HepG2 (cell line): ENCODE measurements at regions not wholly inside any gene's neighbourhood (a gene's known extent, or its start where the extent isn't known, plus 50 kb on each side); places are given as distances from the start of the nearest gene placed in this dataset.

ENCODE experiments used
- ATAC-seq: fragments of 200-7000 bp; cut with Tn5 transposase; 3 replicates; pipeline ENCODE4 v1.9.1; 2020; ENCODE audit warnings: mild to moderate bottlenecking, moderate library complexity
- BruUV-seq: library from RNA; stranded (reverse); fragments of 400-500 nt; replicated peaks from 2 replicates; lab custom pipeline; 2021; lab: Mats Ljungman, UMichigan
- CTCF ChIA-PET: fragments of 300-600 bp; formaldehyde crosslinking; extraction: SDS; loops from one replicate; lab custom pipeline; 2021; ENCODE audit warnings: low total read pairs, inconsistent platforms, low intra/inter-chr PET ratio; lab: Yijun Ruan, JAX
- POLR2A ChIA-PET: fragments of 350-600 bp; sonication (Branson Sonifier 250); formaldehyde crosslinking; loops from one replicate; lab custom pipeline; 2020; ENCODE audit warnings: antibody characterized with exemption, inconsistent platforms; lab: Yijun Ruan, JAX
- DNase-seq: peaks from one replicate; pipeline ENCODE4 v3.0.0-alpha.2; 2015; ENCODE audit warnings: low spot score
- FAIRE-seq: peaks from 3 replicates; lab custom pipeline; 2011; peaks lifted over from hg19 to GRCh38; lab: Jason Lieb, UNC
- H2AFZ ChIP-seq: one replicate; pipeline ENCODE4 v1.6.1; 2011; ENCODE audit warnings: low read length, inconsistent platforms
- H3K27ac ChIP-seq: fragments of 300-600 bp; 3 replicates; pipeline ENCODE4 v1.8.0; 2011; ENCODE audit warnings: mixed run types, mild to moderate bottlenecking, mixed read lengths, low read length, inconsistent platforms; ENCODE audit not compliant: insufficient read depth; ENCODE audit errors: extremely low read length
- H3K27me3 ChIP-seq, 2 experiments: fragments of 200-600 bp in 1 of 2; 2 replicates in 1 of 2; 3 replicates in 1 of 2; pipeline versions ENCODE4 v1.6.0 to v1.8.0; 2011; ENCODE audit warnings: low read length in 2 of 2, mild to moderate bottlenecking in 2 of 2, moderate library complexity in 2 of 2, inconsistent platforms in 1 of 2; ENCODE audit not compliant: insufficient read depth in 2 of 2, control insufficient read depth in 1 of 2
- H3K36me3 ChIP-seq, 2 experiments: fragments of 200-600 bp in 1 of 2; replicated peaks in 1 of 2; 2 replicates in 1 of 2; 3 replicates in 1 of 2; pipeline versions ENCODE4 v1.5.1 to v1.8.0; 2011; ENCODE audit warnings: low read length in 2 of 2, inconsistent platforms in 1 of 2; ENCODE audit not compliant: insufficient read depth in 2 of 2, control insufficient read depth in 1 of 2
- H3K4me1 ChIP-seq: 2 replicates; pipeline ENCODE4 v1.5.1; 2012; ENCODE audit warnings: low read length, inconsistent platforms; ENCODE audit not compliant: insufficient read depth
- H3K4me2 ChIP-seq: 2 replicates; pipeline ENCODE4 v1.6.0; 2011; ENCODE audit warnings: low read depth, low read length, inconsistent platforms
- H3K4me3 ChIP-seq, 3 experiments: fragments of 200-600 bp in 1 of 3; sonication (generic), shearing (Covaris generic) in 1 of 3; replicated peaks in 1 of 3; 2 replicates each; pipeline ENCODE4 v1.5.1; 2011 to 2016; ENCODE audit warnings: low read length in 3 of 3, inconsistent platforms in 2 of 3, low read depth in 2 of 3, mild to moderate bottlenecking in 2 of 3, control low read depth in 1 of 3, mixed read lengths in 1 of 3; ENCODE audit not compliant: insufficient read depth in 1 of 3
- H3K79me2 ChIP-seq: one replicate; pipeline ENCODE4 v1.6.1; 2011; ENCODE audit warnings: low read length, inconsistent platforms; ENCODE audit not compliant: insufficient read depth
- H3K9ac ChIP-seq: 2 replicates; pipeline ENCODE4 v1.6.0; 2011; ENCODE audit warnings: mild to moderate bottlenecking, low read depth, low read length, inconsistent platforms; ENCODE audit not compliant: insufficient read depth
- H3K9me3 ChIP-seq: 2 replicates; pipeline ENCODE4 v1.5.1; 2012; ENCODE audit warnings: mild to moderate bottlenecking, low read length
- H4K20me1 ChIP-seq: 2 replicates; pipeline ENCODE4 v1.6.0; 2011; ENCODE audit warnings: inconsistent platforms, mild to moderate bottlenecking, low read length, moderate library complexity; ENCODE audit not compliant: insufficient read depth
- EED ChIP-seq: sonication (generic); formaldehyde crosslinking; IDR thresholded peaks from 2 replicates; pipeline ENCODE4 v1.5.0; 2020; ENCODE audit warnings: mild to moderate bottlenecking, missing genetic modification reagents
- HES4 ChIP-seq: sonication (generic); formaldehyde crosslinking; IDR thresholded peaks from 2 replicates; pipeline ENCODE4 v1.9.0; 2021; ENCODE audit warnings: mild to moderate bottlenecking, missing genetic modification reagents, borderline replicate concordance
- HHEX ChIP-seq: IDR thresholded peaks from 2 replicates; pipeline ENCODE4 v1.6.1; 2016; ENCODE audit warnings: control low read depth
- IRX3 ChIP-seq: sonication (generic); formaldehyde crosslinking; IDR thresholded peaks from 2 replicates; pipeline ENCODE4 v1.8.1; 2023; ENCODE audit warnings: mild to moderate bottlenecking, low read depth, missing genetic modification reagents, borderline replicate concordance
- MYPOP ChIP-seq: sonication (generic); formaldehyde crosslinking; IDR thresholded peaks from 2 replicates; pipeline ENCODE4 v1.8.1; 2023; ENCODE audit warnings: mild to moderate bottlenecking, moderate library complexity, missing genetic modification reagents
- PHF8 ChIP-seq: sonication (generic); formaldehyde crosslinking; IDR thresholded peaks from 2 replicates; pipeline ENCODE4 v1.5.0; 2020; ENCODE audit warnings: missing genetic modification reagents
- POGZ ChIP-seq: sonication (generic); formaldehyde crosslinking; IDR thresholded peaks from 2 replicates; pipeline ENCODE4 v1.4.0; 2020; ENCODE audit warnings: mild to moderate bottlenecking, missing genetic modification reagents
- POLR2A ChIP-seq, 2 experiments: IDR thresholded peaks; 2 replicates each; pipeline ENCODE4 v1.6.1; 2011; ENCODE audit warnings: low read depth in 2 of 2, low read length in 2 of 2, mild to moderate bottlenecking in 1 of 2, moderate library complexity in 1 of 2; ENCODE audit not compliant: insufficient read depth in 1 of 2
- RFX1 ChIP-seq: fragments of 450-650 bp; IDR thresholded peaks from 2 replicates; pipeline ENCODE4 v1.6.1; 2017
- SOX13 ChIP-seq, 3 experiments: fragments of 450-650 bp in 1 of 3; sonication (generic) in 1 of 3; formaldehyde crosslinking in 1 of 3; IDR thresholded peaks in 2 of 3; conservative IDR thresholded peaks in 1 of 3; 2 replicates each; pipeline versions ENCODE4 v1.5.0 to v1.6.1; 2016 to 2020; ENCODE audit warnings: antibody characterized with exemption in 1 of 3, mild to moderate bottlenecking in 1 of 3, missing compliant biosample characterization in 1 of 3, missing genetic modification reagents in 1 of 3, moderate library complexity in 1 of 3
- ZFP62 ChIP-seq: sonication (generic); formaldehyde crosslinking; IDR thresholded peaks from 2 replicates; pipeline ENCODE4 v1.4.0; 2020; ENCODE audit warnings: missing genetic modification reagents
- ZFP82 ChIP-seq: sonication (generic); formaldehyde crosslinking; IDR thresholded peaks from 2 replicates; pipeline ENCODE4 v1.5.1; 2020; ENCODE audit warnings: mild to moderate bottlenecking, missing genetic modification reagents, borderline replicate concordance
- ZNF276 ChIP-seq: sonication (generic); formaldehyde crosslinking; IDR thresholded peaks from 2 replicates; pipeline ENCODE4 v1.4.0; 2020; ENCODE audit warnings: mild to moderate bottlenecking, low read depth, missing genetic modification reagents
- ZNF670 ChIP-seq: sonication (generic); formaldehyde crosslinking; IDR thresholded peaks from 2 replicates; pipeline ENCODE4 v1.8.0; 2022; ENCODE audit warnings: mild to moderate bottlenecking, missing genetic modification reagents, borderline replicate concordance
- ZNF780A ChIP-seq: sonication (generic); formaldehyde crosslinking; IDR thresholded peaks from 2 replicates; pipeline ENCODE4 v1.8.0; 2022; ENCODE audit warnings: mild to moderate bottlenecking, missing genetic modification reagents, moderate library complexity
- WGBS: methylation state at CpG from one replicate; pipeline ENCODE4 v1.1.6; 2017; ENCODE audit warnings: low lambda C conversion rate; 5-methylcytosine and 5-hydroxymethylcytosine counted together
- in situ Hi-C: cut with HindIII; loops from 2 replicates; pipeline ENCODE4 v1.10.0; 2017; ENCODE audit warnings: low pct_unique_long_range_greater_than_20kb; ENCODE audit not compliant: extremely low pct_ligation_motif_present
- intact Hi-C: fragments of 100-400 bp; cut with micrococcal nuclease; formaldehyde crosslinking; loops from one replicate; pipeline ENCODE4 v1.10.0; 2022; ENCODE audit not compliant: unreplicated experiment

DNA sequence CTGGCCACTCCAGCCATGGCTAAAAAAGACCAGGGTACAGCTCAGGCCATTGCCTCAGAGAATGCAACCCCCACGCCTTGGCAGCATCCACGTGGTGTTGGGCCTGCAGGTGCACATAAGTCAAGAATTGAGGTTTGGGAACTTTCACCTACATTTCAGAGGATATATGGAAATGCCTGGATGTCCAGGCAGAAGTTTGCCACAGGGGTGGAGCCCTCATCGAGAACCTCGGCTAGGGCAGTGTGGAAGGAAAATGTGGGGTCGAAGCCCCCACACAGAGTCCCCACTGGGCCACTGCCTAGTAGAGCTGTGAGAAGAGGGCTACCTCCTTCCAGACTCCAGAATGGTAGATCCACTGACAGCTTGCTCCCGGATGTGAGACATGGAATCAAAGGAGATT lies 477.3 kb downstream of the LPIN1 start:
- Histone ChIP-seq H2AFZ (no peak overlapping the region), H3K79me2 (no peaks in the 10 kb centered on the region), H3K36me3 (no peaks in the 10 kb centered on the region), H3K27me3 (no peaks in the 10 kb centered on the region), H3K4me1 (no peaks in the 10 kb centered on the region), H3K27ac (no peak overlapping the region), H3K4me3 (no peak overlapping the region), H3K4me2 (no peak overlapping the region), H3K9ac (no peak overlapping the region), H4K20me1 (no peaks in the 10 kb centered on the region), H3K9me3 (peaks cover 37% of the 10 kb centered on the region)
- FAIRE-seq (no peak), DNase-seq (no peak), ATAC-seq (no peak)
- WGBS, result 29% methylated on average over 6 of the region's 6 CpGs
- TF ChIP-seq ZNF276, result no peak
- TF ChIP-seq RFX1, result no peak
- TF ChIP-seq HHEX (CRISPR knock-in tag), result no peak
- TF ChIP-seq IRX3 (CRISPR knock-in tag), result no peak
- no peak for TF ChIP-seq EED
- no peak for TF ChIP-seq PHF8 (CRISPR knock-in tag)
- no TSS peak for BruUV-seq
- intact Hi-C loops (no loop called here), in situ Hi-C loops (no loop called here)
- CTCF ChIA-PET, result no interaction called here
- POLR2A ChIA-PET, result no interaction called here

GRCh38 chr2:12226653-12227052 lies 480.2 kb downstream of the LPIN1 start:
- Histone ChIP-seq H3K27ac (no peak overlapping the region), H3K4me1 (no peaks in the 10 kb centered on the region), H4K20me1 (no peaks in the 10 kb centered on the region), H3K79me2 (no peaks in the 10 kb centered on the region), H3K4me2 (no peak overlapping the region), H3K9me3 (peaks cover 37% of the 10 kb centered on the region), H3K27me3 (no peaks in the 10 kb centered on the region), H3K36me3 (no peaks in the 10 kb centered on the region), H3K9ac (no peak overlapping the region)
- FAIRE-seq (no peak), ATAC-seq (no peak), DNase-seq (no peak)
- no TSS peak for BruUV-seq
- ChIA-PET CTCF (no interaction called here), POLR2A (no interaction called here)
- in situ Hi-C loops, result no loop called here
- intact Hi-C loops, result no loop called here
- TF ChIP-seq ZNF780A, result no peak
- no peak for TF ChIP-seq SOX13 (IDR thresholded peaks at IDR 0.05)
- no peak for TF ChIP-seq SOX13 (CRISPR knock-in tag; conservative IDR thresholded peaks at IDR 0.05 in 1 of 2, IDR thresholded peaks at IDR 0.05 in 1 of 2)
- TF ChIP-seq POGZ, result no peak
- no peak for TF ChIP-seq ZFP82
- no peak for TF ChIP-seq POLR2A (IDR thresholded peaks at IDR 0.05; ENCODE audit: insufficient read depth in 1 of 2, low read depth in 2 of 2, low read length in 2 of 2)
- no peak for TF ChIP-seq ZFP62 (CRISPR knock-in tag)
- TF ChIP-seq HES4, result no peak
- no peak for TF ChIP-seq ZNF670 (CRISPR knock-in tag)
- TF ChIP-seq MYPOP (CRISPR knock-in tag), result no peak
- TF ChIP-seq, all 625 proteins: peak for 0
- H2AFZ ChIP-seq, result no peak overlapping the region
- no peak overlapping the region for H3K4me3 ChIP-seq
